B cell (primary cell): ENCODE measurements at regions not wholly inside any gene's neighbourhood (a gene's known extent, or its start where the extent isn't known, plus 50 kb on each side); places are given as distances from the start of the nearest gene placed in this dataset.

Source experiments
- ATAC-seq: fragments of 200-7000 bp; cut with Tn5 transposase; one replicate; pipeline ENCODE4 v1.10.0; 2021; ENCODE audit warnings: low read depth, mild to moderate bottlenecking, moderate number of reproducible peaks, moderate library complexity
- CTCF ChIA-PET: fragments of 350-600 bp; sonication (Branson Sonifier 250); formaldehyde crosslinking; loops from one replicate; lab custom pipeline; 2021; ENCODE audit warnings: antibody characterized with exemption, inconsistent platforms; lab: Charles Lee
- POLR2A ChIA-PET: fragments of 350-600 bp; sonication (Branson Sonifier 250); formaldehyde crosslinking; loops from one replicate; lab custom pipeline; 2021; ENCODE audit warnings: antibody characterized with exemption; lab: Charles Lee
- DNase-seq: peaks from one replicate; pipeline ENCODE4 v3.0.0; 2013
- H2AFZ ChIP-seq: 2 replicates; pipeline ENCODE4 v1.6.1; 2012; ENCODE audit warnings: mild to moderate bottlenecking, low read depth, low read length; ENCODE audit not compliant: insufficient read depth, poor library complexity, severe bottlenecking
- H3K27ac ChIP-seq, 2 donors: 1 replicate in 1 of 2; 2 replicates in 1 of 2; pipeline ENCODE4 v1.5.1; 2012 to 2013; ENCODE audit warnings: low read length in 2 of 2, mild to moderate bottlenecking in 2 of 2, moderate library complexity in 1 of 2
- H3K27me3 ChIP-seq, 4 experiments: fragments of 200-600 bp in 1 of 4; sonication (generic) in 1 of 4; replicated peaks in 1 of 4; 1 replicate in 2 of 4; 2 replicates in 2 of 4; pipeline versions ENCODE4 v1.6.1 to v1.7.0; 2013 to 2016; ENCODE audit warnings: low read length in 3 of 4, mild to moderate bottlenecking in 2 of 4, mixed read lengths in 1 of 4, moderate library complexity in 1 of 4; ENCODE audit not compliant: insufficient read depth in 4 of 4, control insufficient read depth in 3 of 4; ENCODE audit errors: control extremely low read depth in 1 of 4
- H3K36me3 ChIP-seq, 2 experiments: replicated peaks in 1 of 2; 1 replicate in 1 of 2; 2 replicates in 1 of 2; pipeline versions ENCODE4 v1.6.1 to v1.7.1; 2013; ENCODE audit warnings: low read length in 1 of 2; ENCODE audit not compliant: insufficient read depth in 2 of 2, control insufficient read depth in 1 of 2; ENCODE audit errors: control extremely low read depth in 1 of 2, extremely low read depth in 1 of 2
- H3K4me1 ChIP-seq, 2 donors: fragments of 200-600 bp in 1 of 2; sonication (generic) in 1 of 2; 1 replicate in 1 of 2; 2 replicates in 1 of 2; pipeline versions ENCODE4 v1.5.1 to v1.6.1; 2013 to 2017; ENCODE audit warnings: low read length in 2 of 2; ENCODE audit not compliant: control insufficient read depth in 2 of 2, insufficient read depth in 2 of 2
- H3K4me2 ChIP-seq: replicated peaks from 2 replicates; pipeline ENCODE3; 2012; ENCODE audit warnings: mild to moderate bottlenecking, low read depth, low read length; ENCODE audit not compliant: poor library complexity, severe bottlenecking
- H3K4me3 ChIP-seq, 5 experiments: fragments of 200-600 bp in 1 of 5; sonication (generic) in 1 of 5; 1 replicate in 3 of 5; 2 replicates in 2 of 5; pipeline versions ENCODE4 v1.5.1 to v1.7.0; 2011 to 2016; ENCODE audit warnings: low read length in 4 of 5, mild to moderate bottlenecking in 4 of 5, low read depth in 2 of 5, control low read depth in 1 of 5, moderate library complexity in 1 of 5; ENCODE audit not compliant: insufficient read depth in 1 of 5; ENCODE audit errors: control extremely low read depth in 1 of 5, extremely low read depth in 1 of 5
- H3K79me2 ChIP-seq: fragments of 200-600 bp; sonication (generic); one replicate; pipeline ENCODE4 v1.6.0; 2016; ENCODE audit warnings: low read length; ENCODE audit not compliant: control insufficient read depth, insufficient read depth
- H3K9ac ChIP-seq: fragments of 200-600 bp; sonication (generic); 2 replicates; pipeline ENCODE4 v1.6.1; 2017; ENCODE audit warnings: mild to moderate bottlenecking, low read length, moderate library complexity
- H3K9me3 ChIP-seq, 3 donors: one replicate each; pipeline versions ENCODE4 v1.6.1 to v1.7.1; 2013; ENCODE audit warnings: low read length in 2 of 3; ENCODE audit not compliant: control insufficient read depth in 2 of 3, insufficient read depth in 1 of 3; ENCODE audit errors: control extremely low read depth in 1 of 3
- H4K20me1 ChIP-seq: 2 replicates; pipeline ENCODE4 v1.6.0; 2012; ENCODE audit warnings: mild to moderate bottlenecking, low read length; ENCODE audit not compliant: insufficient read depth, control insufficient read depth, poor library complexity, severe bottlenecking
- H3K27ac Mint-ChIP-seq: one replicate; pipeline ENCODE4 v1.8.0; 2021; ENCODE audit warnings: mixed read lengths
- H3K27me3 Mint-ChIP-seq: one replicate; pipeline ENCODE4 v1.8.0; 2021; ENCODE audit warnings: mixed read lengths
- H3K4me1 Mint-ChIP-seq: one replicate; pipeline ENCODE4 v1.8.0; 2021; ENCODE audit warnings: mixed read lengths
- H3K4me3 Mint-ChIP-seq: one replicate; pipeline ENCODE4 v1.8.0; 2021; ENCODE audit warnings: mixed read lengths
- H3K9me3 Mint-ChIP-seq: one replicate; pipeline ENCODE4 v1.8.0; 2022; ENCODE audit warnings: mixed read lengths; ENCODE audit not compliant: insufficient read depth
- CTCF ChIP-seq: fragments of 200-600 bp; IDR thresholded peaks from one replicate; pipeline ENCODE4 v1.8.0; 2022; ENCODE audit warnings: antibody characterized with exemption, mild to moderate bottlenecking
- EZH2 ChIP-seq: IDR thresholded peaks from 2 replicates; pipeline ENCODE4 v1.6.1; 2012; ENCODE audit warnings: borderline replicate concordance, low read depth, mild to moderate bottlenecking, moderate library complexity, low read length; ENCODE audit not compliant: insufficient read depth, poor library complexity, severe bottlenecking
- WGBS: methylation state at CpG from one replicate; pipeline ENCODE4 v1.1.5; 2013; ENCODE audit warnings: missing lambda C conversion rate; ENCODE audit not compliant: insufficient coverage; 5-methylcytosine and 5-hydroxymethylcytosine counted together
- intact Hi-C: fragments of 100-400 bp; cut with micrococcal nuclease; formaldehyde crosslinking; loops from one replicate; pipeline ENCODE4 v1.10.0; 2022

DNA sequence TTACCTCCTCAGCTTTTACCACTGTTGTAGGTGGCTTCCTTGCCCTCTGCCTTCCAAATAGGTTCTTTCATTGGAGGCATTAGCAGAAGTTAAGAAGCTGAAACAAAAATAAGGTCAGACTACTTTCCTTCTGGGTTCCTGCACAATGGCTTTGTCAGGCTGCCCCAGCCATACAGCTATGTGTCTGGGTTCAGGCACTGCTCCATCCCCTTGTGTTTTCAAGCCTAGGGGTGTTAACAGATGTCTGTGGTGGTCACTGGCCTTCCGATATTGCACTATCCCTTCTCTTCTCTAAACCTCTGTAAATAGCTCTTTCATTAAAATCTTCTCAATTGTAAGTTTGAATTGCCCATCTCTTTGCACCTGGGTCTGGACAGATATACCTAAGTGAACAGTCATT lies 728.9 kb downstream of the SLC16A7 start:
- no peaks in the 10 kb centered on the region for H3K4me1 ChIP-seq
- no peak overlapping the region for H3K27ac Mint-ChIP-seq
- POLR2A ChIA-PET: no interaction called here
- H3K79me2 ChIP-seq: no peaks in the 10 kb centered on the region
- H3K4me3 Mint-ChIP-seq: no peak overlapping the region
- no peak overlapping the region for H3K4me2 ChIP-seq
- H3K27ac ChIP-seq: no peak overlapping the region
- no CpG with 5 or more reads among the region's 1 CpG for WGBS
- no peaks in the 10 kb centered on the region for H4K20me1 ChIP-seq
- no peak overlapping the region for H2AFZ ChIP-seq
- peaks cover 0 to 3% (median 0%) of the 10 kb centered on the region in 3 donors for H3K9me3 ChIP-seq
- DNase-seq: no peak
- CTCF ChIA-PET: no interaction called here
- TF ChIP-seq EZH2 (no peak), CTCF (no peak)
- no peaks in the 10 kb centered on the region for H3K36me3 ChIP-seq
- H3K4me3 ChIP-seq: no peak overlapping the region
- no peak overlapping the region for H3K9ac ChIP-seq
- H3K27me3 ChIP-seq: no peaks in the 10 kb centered on the region
- no peak for ATAC-seq
- H3K27me3 Mint-ChIP-seq: no peaks in the 10 kb centered on the region
- H3K9me3 Mint-ChIP-seq: no peaks in the 10 kb centered on the region
- H3K4me1 Mint-ChIP-seq: no peaks in the 10 kb centered on the region
- intact Hi-C loops: no loop called here

DNA sequence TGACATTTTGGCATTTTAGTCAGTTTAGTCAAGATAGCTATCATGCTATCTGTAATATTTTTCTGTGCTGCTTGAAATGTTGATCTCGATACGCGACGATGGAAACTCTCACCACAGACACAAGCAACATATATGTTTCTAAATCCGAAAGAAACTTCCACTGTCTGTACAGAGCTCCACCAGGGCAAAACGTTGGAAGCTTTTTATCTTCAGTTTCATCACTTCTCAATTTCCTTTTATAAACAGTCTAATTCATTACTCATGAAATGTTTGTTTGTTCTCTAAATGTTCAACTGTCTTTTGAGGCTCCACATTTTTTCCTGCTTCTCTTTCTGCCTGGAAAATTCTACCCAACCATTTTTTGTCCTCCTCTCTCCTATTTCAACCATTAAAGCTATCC lies 737.6 kb downstream of the SLC16A7 start:
- Histone ChIP-seq H3K9ac (no peak overlapping the region), H3K36me3 (no peaks in the 10 kb centered on the region), H3K27me3 (no peaks in the 10 kb centered on the region), H3K79me2 (no peaks in the 10 kb centered on the region), H4K20me1 (no peaks in the 10 kb centered on the region), H3K4me2 (no peak overlapping the region), H3K4me3 (no peak overlapping the region), H3K9me3 (no peaks in the 10 kb centered on the region), H3K4me1 (no peaks in the 10 kb centered on the region), H3K27ac (no peak overlapping the region), H2AFZ (no peak overlapping the region)
- H3K27ac Mint-ChIP-seq: no peak overlapping the region
- no peaks in the 10 kb centered on the region for H3K4me1 Mint-ChIP-seq
- no peak for TF ChIP-seq CTCF
- no peaks in the 10 kb centered on the region for H3K27me3 Mint-ChIP-seq
- intact Hi-C loops: no loop called here
- H3K4me3 Mint-ChIP-seq: no peak overlapping the region
- WGBS: 83% methylated on average over 5 of the region's 6 CpGs
- POLR2A ChIA-PET: no interaction called here
- H3K9me3 Mint-ChIP-seq: peaks cover 4% of the 10 kb centered on the region
- ATAC-seq: no peak
- no peak for DNase-seq
- CTCF ChIA-PET: no interaction called here
